ENCODE measurements at regions not wholly inside any gene's neighbourhood (a gene's known extent, or its start where the extent isn't known, plus 50 kb on each side); places are given as distances from the start of the nearest gene placed in this dataset.

DNA sequence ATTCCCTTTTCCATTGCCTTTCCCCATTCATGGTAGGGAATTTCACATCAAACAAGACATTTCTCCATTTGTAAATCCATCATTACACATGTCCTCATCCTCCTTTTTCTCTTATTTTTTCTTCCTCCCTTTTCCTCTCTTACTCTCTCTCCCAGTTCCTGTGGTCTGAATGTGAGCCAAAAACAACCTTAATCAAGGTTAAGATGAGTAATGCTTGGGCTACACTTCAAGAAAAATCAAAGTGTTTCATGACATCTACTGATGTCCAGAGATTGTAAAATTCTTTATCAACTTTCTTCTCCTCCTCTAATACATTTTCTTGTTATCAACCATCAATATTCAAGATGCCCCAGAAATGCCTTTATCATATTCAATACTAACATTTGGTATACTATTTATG is 172.5 kb upstream of the PRNP start:
- no peak for DNase-seq

DNA sequence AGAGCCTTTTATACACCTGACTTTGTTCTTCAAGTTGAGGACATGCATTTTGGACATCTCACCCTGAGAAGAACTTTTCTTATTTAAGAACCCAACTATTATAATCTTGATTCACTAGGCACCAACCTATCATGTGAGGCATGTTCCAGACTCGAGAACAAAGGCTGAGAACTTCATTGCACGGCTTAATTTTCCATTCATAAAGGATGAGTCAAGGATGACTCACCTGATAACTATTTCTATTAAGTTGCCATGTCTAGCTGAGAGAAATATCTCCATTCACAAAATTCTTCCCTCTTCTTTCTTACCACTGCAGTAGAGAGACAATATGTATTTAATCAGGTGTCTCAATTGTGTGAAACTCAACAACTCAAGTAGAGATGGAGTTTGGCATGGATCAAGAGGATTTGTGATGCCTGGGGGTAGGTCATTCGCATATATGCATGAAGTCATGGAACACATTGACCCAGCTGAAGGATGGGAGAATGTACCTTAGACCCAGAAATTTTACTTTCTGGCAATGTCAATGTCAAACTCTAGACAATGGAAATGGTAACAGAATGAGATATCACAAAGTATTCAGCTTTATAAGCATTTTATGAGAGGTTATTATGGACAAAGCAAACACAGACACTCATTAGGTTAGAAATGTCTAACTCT is 173.2 kb upstream of the PRNP start:
- DNase-seq: no peak

DNA sequence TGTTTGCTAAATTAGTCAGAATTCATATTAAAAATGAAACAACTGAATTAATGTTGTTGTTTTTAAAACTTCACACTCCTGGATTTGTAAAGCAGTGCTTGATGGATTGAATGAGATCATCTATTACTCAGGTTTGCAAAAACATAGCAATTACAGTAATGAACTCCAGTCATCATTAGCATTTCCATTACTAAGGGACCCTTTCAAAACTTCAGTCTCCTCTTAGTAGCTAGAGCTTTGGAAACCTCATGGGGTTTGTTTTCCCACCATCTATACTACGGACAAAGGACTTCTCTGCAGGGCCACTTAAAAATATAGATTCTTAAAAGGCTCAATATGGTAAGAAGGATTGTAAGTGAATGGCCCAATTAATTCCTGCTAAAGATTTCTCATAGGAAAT is 174.5 kb upstream of the PRNP start:
- DNase-seq: no peak

DNA sequence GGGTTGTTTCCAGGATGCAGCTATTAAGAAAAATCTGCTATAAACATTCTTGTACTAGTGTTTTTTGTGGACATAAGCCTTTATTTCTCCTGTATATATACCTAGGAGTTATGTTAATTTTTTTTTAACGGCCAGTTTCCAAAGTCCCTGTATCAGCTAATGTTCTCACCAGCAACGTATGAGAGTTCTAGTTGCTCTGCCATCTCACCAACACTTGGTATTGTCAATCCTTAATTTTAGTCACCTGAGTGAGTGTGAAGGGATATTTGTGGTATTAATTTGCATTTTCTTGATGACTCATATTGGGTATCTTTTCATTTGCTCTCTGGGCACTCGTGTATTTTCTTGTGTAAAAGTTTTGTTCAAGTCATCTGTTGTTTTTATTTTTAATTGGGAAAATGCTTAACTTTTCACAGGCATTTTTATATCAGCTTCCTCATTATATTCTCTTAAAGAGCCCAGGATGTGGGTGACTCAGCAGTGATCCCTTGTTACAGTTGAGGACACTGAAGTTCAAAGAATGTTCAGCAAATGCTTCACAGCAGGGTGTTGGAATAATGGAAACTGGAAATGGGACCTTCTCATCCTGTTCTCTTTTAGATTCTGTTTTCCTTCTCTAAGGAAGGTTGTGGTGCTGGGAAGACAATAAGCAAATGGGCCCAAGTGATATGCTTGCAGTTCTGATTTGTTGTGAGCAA is 176.3 kb upstream of the PRNP start:
- DNase-seq: no peak

DNA sequence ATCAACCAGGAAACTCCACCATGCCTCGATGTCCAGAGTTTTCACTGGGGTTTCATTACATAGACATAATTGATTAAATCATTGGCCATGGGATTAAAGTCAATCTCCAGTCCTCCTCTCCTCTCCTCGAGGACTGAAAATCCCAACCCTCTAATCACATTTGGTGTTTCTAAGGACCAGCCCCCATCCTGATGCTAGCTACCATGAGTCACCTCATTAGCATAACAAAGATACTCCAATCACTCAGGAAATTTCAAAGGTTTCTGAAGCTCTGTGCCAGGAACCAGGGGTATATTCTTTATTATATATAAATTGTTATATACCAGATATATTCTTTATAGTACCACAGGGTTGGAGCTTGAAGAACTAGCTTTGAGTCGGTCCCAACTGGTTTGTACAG is 177.5 kb upstream of the PRNP start:
- DNase-seq: no peak

DNA sequence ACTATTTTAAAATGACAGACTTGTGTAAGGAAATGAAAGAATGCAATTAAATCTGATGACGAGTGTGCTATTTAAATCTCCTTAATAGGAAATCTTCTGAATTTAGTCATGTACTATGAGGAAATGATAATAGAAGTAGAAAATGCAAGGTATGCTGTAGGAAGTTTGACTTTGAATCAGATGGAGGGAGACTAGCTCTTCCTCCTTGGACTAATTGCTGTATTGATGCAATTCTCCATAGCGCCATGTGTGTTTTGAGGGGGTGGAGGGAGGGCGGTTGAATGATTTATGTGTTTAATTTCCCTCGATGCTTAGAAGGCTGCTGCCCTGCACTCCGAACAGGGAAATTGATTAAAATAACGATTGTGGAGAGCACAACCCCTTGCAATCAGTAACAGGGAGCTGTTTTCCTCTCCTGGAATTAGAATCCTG is 179.0 kb upstream of the PRNP start:
- DNase-seq: peak; percentile 4

DNA sequence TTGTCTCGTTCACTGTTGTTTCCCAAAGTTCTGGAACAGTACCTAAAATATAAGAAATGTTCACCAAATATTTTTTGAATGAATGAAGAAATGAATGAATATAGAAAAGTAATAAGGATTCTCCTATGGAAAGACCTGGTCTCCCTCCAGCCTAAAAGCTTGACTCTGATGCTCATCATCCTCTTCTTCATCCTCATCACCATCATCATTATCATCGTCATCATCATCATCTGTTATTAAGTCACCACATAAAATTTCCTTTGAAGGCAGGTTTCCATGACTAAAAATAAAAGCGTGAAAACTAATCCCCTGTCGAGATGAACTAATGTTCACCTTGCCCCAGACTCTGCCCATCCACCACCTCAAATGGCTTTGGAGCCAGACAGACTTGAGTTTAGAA is 181.4 kb upstream of the PRNP start:
- DNase-seq: no peak

DNA sequence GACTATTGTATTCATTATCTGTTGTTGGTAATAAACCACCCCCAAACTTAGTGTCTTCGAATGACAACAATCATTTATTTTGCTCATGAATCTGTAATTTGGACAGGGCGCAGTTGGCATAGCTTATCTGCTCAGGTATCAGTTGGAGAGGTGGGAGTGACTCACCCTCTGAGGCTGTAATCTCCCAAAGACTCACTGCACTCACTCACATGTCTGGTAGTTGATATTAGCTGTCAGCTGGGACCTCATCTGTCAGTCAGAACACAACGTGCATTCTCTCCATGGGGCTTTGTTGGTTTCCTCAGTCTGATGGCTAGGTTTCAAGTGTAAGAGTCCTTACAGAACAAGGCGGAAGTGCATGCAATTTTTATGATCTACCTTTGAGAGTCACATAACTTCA is 183.5 kb upstream of the PRNP start:
- no peak for DNase-seq

DNA sequence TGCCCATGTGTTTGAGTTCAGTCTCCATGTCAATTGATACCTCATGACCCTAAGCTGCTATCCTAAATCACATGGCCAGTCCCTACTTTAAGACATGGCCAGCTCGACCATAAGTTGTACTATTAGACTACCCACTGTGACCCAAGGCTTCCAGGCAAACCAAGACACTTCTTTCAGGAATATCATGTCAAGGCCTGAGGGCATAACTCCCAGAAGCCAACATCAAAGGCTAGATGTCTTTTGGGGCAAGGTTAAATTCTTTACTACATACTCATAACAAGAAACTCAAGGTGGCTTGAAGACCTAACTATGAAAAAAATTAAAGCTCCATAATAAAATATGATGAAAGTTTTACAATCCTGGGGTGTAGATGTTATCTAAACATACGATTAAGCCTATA is 192.9 kb upstream of the PRNP start:
- DNase-seq: no peak

DNA sequence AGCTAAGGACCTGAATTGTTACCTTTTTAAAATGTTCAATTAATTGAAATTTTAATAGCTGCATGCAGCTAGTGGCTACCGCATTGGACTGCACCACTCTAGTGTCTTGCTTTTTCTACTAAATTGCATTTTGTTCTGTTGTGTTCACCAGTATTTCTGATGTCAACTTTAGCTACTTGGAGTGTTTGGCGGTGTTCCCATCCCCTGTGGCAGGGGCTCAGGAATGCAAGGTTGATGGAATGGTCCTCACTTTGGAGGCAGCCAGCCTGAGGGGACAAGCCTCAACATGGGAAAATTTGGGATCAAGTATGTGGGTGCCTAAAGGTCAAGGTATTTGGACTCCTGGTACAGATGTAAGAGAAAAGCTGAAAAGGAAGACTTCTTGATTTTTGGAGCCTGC is 194.6 kb upstream of the PRNP start:
- DNase-seq: no peak

DNA sequence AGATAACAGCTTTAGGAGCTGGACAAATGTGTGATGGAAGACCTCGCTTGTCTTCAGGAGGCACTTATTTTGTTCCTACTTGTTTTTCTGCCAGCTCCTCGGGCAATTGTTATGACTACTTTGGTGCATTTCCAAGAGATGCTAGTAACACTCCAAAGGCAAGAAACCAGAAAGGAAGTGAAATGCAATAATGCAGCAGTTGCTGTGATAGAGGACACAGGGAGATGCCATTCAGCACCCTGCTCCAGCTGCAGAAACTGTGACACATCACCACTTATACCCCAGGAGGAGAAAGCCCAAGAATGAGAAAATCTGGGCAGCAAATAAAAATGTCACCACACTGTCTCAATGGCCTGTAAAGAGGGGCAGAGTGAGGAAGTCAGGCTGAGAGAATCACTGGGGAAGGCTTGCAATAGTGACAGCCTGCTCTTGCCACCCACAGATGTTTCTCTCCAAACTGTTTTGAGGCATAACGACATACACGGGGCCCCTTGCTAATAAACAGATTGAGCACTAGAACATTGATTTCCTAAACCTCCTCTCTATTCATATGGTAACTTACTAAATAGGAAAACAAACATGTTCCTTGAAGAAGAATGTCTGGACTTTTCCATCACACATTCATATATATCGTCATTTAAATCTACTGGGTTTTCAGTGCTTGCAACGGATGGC is 195.5 kb upstream of the PRNP start:
- no peak for DNase-seq

DNA sequence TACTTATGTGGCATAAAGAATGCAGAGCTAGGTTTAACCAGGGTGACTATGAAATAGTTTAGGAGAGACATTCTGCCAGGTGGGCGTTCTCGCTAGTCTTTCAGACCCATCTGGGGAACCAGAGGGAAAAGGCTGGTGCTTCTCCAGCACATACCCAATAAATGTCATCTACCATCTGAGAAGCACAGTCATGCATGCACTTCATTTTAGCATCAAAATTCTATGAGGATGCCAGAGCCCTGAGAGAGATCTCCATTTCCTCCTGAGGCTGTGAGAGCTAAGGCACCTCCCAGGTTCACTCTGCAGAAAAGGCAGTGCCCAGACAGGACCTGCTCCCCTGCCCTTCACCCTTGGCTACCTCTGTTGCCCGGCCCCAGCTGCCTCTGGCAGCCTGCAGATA is 196.2 kb upstream of the PRNP start:
- DNase-seq: no peak

DNA sequence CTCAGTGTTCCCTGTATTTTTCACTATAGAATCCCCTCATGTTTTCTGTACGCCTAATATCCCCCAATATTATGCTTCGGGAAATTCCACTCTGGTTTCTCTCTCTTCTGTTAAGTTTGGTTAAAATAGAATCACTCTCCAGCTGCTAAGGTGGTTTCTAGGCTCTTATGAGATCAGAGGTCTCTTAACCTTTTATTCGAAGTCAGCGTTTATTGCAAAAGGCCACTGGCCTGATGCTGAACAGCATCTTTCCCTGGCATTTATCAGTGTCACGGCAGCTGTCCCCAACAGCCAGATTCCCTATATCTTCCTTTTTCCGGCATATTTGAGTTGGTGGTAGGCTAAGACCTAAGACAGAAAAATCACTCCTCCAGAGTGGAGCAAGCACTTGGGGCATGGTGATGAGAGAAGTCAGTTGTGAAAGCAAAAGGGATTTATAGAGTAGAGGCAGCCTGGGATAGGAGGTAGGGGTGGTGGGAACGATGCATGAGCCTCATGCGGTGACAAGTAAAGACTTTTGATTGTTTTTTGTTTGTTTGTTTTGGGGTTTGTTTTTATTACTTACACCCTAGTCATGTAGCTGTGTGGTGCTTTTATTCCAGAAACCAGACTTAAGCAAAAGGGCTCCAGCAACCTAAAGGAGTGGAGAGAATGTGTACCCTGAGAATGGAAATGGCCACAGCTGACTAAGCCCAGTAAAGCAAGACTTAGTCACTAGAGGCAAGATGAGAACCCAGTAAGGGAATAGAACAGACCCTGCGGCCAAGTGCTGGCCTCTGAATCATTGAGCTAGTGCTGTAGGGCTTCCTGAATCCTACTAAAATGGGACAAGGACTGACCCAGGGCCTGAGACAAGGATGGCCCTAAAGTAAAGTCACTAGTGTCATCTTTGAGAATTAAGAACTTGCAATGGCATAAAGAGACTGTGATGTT is 197.6 kb upstream of the PRNP start:
- no peak for DNase-seq

DNA sequence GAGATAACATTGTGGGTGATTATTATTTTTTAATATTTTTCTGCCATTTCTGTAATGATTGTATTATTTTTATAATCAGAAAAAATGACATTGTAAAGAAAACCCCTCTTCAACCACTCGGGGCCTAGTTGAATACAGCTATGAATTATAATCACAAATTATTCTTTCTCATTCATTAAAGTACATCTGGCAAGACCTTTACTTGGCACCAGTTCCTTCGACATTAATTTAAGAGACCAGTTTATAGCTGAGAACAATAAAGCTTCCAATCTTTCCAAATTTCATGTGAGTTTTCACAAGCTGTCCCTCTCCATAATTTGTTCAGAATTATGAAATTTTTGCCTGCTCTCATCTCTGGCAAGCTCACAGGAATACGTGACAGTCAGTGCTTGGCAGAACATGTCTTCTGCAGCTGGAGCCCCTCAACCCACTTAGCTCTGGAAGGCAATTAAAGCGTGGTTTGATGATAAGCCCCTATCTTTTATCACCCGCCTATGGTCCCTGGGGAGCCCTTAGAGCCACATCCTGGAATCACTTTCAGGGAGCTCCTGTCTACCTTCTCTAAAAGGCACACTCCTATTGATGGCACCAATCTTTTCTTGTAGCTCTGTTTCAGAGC is 201.8 kb upstream of the PRNP start:
- DNase-seq: no peak

DNA sequence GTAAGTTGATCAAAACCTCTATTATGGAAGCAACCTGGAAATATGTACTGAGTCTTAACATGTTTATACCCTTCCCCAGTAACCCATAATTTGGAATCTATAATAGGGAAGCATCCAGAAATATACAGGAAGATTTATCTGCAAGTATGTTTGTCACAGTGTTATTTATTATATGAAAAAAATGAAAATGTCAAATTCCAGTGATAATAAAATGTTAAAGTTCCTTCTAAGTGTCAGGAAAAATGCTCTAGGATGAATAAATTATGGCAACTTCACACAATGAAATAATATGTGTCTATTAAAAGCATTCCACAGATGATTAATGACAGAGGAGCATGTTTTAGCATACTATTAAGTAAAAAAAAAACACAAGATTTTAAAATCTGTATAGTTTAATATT is 202.3 kb upstream of the PRNP start:
- no peak for DNase-seq

DNA sequence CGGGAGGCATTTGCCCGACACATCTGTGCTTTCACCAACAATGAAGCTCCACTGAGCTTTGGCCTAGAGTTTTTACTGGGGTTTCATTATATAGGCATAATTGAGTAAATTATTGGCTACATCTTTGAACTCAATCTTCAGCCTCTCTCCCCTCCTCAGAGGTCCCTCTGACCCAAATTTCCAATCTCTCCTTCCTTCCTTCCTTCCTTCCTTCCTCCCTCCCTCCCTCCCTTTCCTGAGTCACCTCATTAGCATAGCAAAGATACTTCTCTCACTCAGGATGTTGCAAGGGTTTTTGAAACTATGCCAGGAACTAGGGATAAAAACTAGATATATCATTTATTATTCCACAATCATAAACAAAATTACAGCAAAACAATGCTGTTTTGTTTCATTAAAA is 202.8 kb upstream of the PRNP start:
- DNase-seq: no peak

DNA sequence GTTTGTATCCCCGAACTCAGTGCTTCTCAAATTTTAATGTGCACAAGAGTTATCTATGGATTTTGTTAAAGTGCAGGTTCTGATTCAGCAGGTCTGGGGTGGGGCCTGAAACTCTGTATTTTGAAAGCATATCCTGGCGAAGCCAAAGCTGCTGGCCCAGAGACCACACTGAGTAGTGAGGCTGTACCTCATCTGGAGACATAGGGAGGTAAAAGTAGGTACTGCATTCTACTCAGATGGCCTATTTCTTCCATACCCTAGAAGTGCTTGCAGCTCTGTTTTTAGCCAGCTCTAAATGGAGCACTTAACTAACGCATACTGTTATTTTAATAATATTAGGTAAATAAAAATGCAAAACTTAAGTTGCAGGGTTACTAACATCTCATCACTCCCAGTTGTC is 206.2 kb upstream of the PRNP start:
- DNase-seq: no peak

DNA sequence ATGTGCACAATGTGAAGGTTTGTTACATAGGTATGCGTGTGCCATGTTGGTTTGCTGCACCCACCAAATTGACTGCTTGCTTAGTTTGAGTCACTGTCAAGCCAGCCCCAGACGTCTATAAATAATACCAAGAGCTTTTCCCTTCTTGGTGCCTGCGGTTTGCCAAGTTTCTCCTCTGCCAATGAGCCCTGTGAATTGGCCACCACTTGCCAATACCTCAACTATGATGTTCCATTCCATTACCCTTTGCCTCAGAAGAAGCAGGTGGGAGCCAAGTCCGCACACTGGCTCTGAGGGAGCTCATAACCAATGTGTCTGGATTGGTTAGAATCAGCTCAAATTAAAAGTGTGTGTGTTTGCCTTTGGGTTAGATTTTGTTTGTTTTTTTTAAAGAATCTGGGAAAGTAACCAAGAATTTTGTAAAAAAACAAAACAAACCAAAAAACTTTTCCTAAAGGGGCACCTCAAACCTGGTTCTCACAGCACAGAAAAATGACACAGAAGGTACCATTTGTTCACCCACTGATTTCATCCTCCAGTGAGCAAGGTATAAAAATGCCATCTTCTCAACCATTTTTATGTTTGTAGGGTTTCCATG is 209.3 kb upstream of the PRNP start:
- no peak for DNase-seq

DNA sequence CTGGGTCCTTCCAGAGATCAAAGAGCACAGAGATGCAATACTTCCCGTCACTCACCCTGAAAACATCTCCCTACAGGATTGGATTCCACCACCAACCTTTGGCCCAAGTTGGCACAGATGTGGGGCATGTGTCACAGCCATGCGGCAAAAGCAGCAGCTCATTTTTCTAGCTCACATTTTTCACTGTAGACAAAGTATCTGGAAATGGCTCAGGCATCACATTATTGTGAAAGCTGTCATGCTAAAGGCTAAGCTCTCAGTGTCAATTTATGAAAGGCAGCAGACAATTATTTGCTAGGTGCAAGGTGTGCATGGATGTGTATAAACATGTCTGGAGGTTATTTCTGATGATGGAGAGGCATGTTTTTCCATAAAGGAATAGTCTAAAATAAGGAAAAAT is 213.3 kb upstream of the PRNP start:
- no peak for DNase-seq

DNA sequence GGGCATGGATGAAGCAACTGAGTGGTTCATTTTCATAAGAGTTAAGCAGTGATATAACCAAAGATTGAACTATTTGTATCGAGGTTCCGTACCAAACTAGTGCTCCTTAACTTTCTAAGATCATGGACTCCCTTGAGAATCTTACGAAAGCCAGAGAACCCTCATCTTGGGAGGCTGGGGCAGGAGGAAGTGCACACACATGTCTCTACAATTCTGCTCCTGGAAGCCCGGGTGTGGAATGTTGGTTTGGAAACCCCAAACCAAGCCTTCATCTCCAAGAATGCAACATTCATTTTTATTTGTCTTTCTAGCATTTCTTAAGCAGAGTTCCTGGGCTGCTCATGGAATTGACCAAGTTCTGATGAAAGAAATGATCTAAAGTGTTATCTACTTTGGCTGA is 215.0 kb upstream of the PRNP start:
- no peak for DNase-seq

DNA sequence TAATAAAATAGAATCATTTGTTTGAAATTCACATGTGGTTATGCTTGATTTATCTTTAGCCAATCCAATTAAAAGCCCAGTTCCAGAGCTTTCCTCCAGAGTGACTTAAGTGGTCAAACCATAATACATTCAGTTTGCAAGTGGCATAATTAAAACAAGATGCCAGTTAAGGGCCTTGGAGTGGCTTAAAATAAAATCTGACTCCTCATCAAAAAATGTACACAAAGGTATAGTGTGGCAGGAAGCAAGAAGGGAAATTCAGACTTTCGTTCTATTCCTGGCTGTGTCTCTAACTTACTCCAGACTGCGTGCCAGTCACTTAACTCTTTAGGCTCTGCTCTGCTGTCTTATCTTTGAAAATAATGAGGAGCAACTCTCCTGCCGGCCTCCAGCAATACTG is 215.9 kb upstream of the PRNP start:
- no peak for DNase-seq

DNA sequence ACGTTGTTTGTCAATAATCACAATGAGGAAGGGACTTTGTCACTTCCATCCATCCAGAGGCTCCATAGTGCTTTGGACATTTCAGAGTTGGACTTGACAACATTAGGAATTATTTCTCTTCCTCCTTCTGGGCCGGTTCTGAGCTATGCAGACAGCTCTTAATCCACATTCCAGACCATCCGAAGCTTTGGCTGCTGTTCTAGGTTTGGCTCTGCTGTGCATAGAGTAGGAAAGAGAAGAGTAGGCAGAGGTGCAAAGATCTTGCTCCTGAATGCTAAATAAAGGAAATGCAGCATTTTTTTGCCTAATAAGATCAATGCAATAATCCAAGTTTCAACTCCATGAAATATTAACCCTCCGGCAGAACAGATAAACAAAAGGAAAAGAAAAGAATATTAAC is 216.3 kb upstream of the PRNP start:
- DNase-seq: no peak
